Motor neuron (in vitro differentiated cells): ENCODE measurements at regions not wholly inside any gene's neighbourhood (a gene's known extent, or its start where the extent isn't known, plus 50 kb on each side); places are given as distances from the start of the nearest gene placed in this dataset.

ENCODE experiments used
- ATAC-seq, 8 experiments: fragments of 200-7000 bp; cut with Tn5 transposase; replicated peaks in 6 of 8; 2 replicates each; pipeline ENCODE4 v1.8.0; 2021; ENCODE audit warnings: mild to moderate bottlenecking in 8 of 8, moderate library complexity in 8 of 8
- H3K27ac ChIP-seq, 2 donors: fragments of 250-450 bp; sonication (Bioruptor Pico); 2 replicates each; pipeline ENCODE4 v1.9.0; 2021; ENCODE audit warnings: antibody characterized with exemption in 2 of 2, mild to moderate bottlenecking in 2 of 2, moderate library complexity in 1 of 2
- H3K4me1 ChIP-seq, 2 donors: fragments of 250-450 bp; sonication (Bioruptor Pico); replicated peaks in 1 of 2; 2 replicates each; pipeline ENCODE4 v1.6.1; 2021; ENCODE audit warnings: antibody characterized with exemption in 2 of 2, mild to moderate bottlenecking in 2 of 2, moderate library complexity in 1 of 2
- H3K4me3 ChIP-seq, 5 donors: fragments of 250-450 bp; sonication (Bioruptor Pico); 2 replicates each; pipeline ENCODE4 v1.9.0; 2021; ENCODE audit warnings: antibody characterized with exemption in 5 of 5, mild to moderate bottlenecking in 5 of 5, moderate library complexity in 4 of 5
- WGBS, 10 experiments: fragments of 450-650 bp; shearing (Covaris generic); methylation state at CpG; one replicate each; pipeline ENCODE4 v1.0.0; 2022; 5-methylcytosine and 5-hydroxymethylcytosine counted together
- in situ Hi-C, 9 experiments: fragments of 400-800 bp; cut with MboI; loops; one replicate each; pipeline ENCODE4 v1.15.0; 2021; ENCODE audit warnings: low sequenced_read_pairs in 9 of 9, low pct_unique_long_range_greater_than_20kb in 2 of 9; ENCODE audit not compliant: unreplicated experiment in 9 of 9

DNA sequence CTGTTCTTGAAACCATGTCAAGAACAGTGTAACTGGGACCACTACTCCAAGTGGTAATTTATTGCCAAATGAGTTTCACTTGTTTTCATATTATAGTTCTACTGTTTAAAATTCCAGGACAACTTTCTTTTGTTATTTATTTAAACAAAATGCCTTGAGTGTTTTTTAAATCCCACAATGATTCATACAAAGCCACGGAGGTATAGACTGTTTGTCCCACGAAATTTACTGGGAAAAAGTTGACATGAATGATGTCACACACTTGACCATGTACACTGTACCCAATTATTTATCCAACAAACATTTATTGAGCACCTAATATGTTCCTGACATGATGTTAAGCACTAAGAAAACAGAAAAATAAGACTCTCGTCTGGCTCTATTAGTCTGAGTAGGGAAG, 243.9 kb upstream of the SIX2 start:
- in situ Hi-C loops: no loop called here
- Histone ChIP-seq H3K4me1 (peaks cover 18 to 19% of the 10 kb centered on the region in 2 donors), H3K27ac (no peak overlapping the region), H3K4me3 (no peak overlapping the region)
- ATAC-seq: no peak
- 29 to 100% (median 72%) methylated on average over 1 to 3 of the region's 3 CpGs for WGBS, 10 experiments

GRCh38 chr2:45250176-45250575, 240.9 kb upstream of the SIX2 start:
- ATAC-seq: no peak
- no peak overlapping the region for H3K4me3 ChIP-seq
- H3K4me1 ChIP-seq: no peaks in the 10 kb centered on the region
- in situ Hi-C loops: no loop called here
- H3K27ac ChIP-seq: no peak overlapping the region

- WGBS, 10 experiments: 63 to 100% (median 92%) methylated on average over 1 to 3 of the region's 4 CpGs; no CpG with 5 or more reads in 2 of the 10 experiments
- Histone ChIP-seq H3K4me3 (no peak overlapping the region), H3K4me1 (peaks cover 0 to under 1% of the 10 kb centered on the region in 2 donors), H3K27ac (no peak overlapping the region)
- in situ Hi-C loops: no loop called here
- no peak for ATAC-seq
These were observed 239.0 kb upstream of the SIX2 start for GRCh38 chr2:45248214-45248613.

DNA sequence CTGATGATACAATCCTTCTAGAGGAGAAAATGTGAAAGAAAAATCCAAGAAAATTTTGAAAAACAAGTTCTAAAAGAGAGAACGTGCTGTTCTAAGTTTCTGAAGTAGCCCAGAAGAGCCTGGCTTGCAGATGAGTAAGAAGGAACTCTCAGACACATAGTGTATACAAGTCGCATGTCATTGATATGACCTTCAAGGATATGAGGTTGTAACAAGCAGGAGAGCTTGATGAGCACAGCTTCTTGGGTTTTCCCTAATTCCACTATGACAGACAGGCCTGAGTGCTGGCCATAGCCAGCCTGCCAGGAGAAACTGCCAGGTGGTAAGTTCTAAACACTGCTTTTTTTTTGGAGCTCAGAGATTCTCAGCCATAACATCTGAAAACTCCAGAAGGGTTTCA, 235.7 kb upstream of the SIX2 start:
- H3K4me3 ChIP-seq: no peak overlapping the region
- H3K27ac ChIP-seq: no peak overlapping the region
- peaks cover 12 to 25% of the 10 kb centered on the region in 2 donors for H3K4me1 ChIP-seq
- in situ Hi-C loops: no loop called here
- ATAC-seq: no peak
- 17 to 100% (median 74%) methylated on average over 1 to 2 of the region's 2 CpGs; no CpG with 5 or more reads in 2 of the 10 experiments for WGBS, 10 experiments

GRCh38 chr2:45242161-45242741, 233.0 kb upstream of the SIX2 start:
- Histone ChIP-seq H3K4me3 (no peak overlapping the region), H3K4me1 (peaks cover 12 to 25% of the 10 kb centered on the region in 2 donors), H3K27ac (no peak overlapping the region)
- in situ Hi-C loops: no loop called here
- peak in 5 of 8 experiments; percentile 93 to 99 (median 99) for ATAC-seq
- 6 to 54% (median 43%) methylated on average over 1 to 6 of the region's 6 CpGs; no CpG with 5 or more reads in 1 of the 10 experiments for WGBS, 10 experiments

GRCh38 chr2:45241061-45241561, 231.9 kb upstream of the SIX2 start:
- in situ Hi-C loops: no loop called here
- no peak for ATAC-seq
- Histone ChIP-seq H3K27ac (no peak overlapping the region), H3K4me1 (peaks cover 12 to 25% of the 10 kb centered on the region in 2 donors), H3K4me3 (no peak overlapping the region)
- WGBS, 10 experiments: 0 to 100% (median 90%) methylated on average over 1 to 3 of the region's 3 CpGs; no CpG with 5 or more reads in 1 of the 10 experiments

- in situ Hi-C loops: no loop called here
- 10 to 96% (median 80%) methylated on average over 1 to 4 of the region's 6 CpGs; no CpG with 5 or more reads in 1 of the 10 experiments for WGBS, 10 experiments
- H3K4me3 ChIP-seq: no peak overlapping the region
- ATAC-seq: peak in 3 of 8 experiments; percentile 88 to 97 (median 97)
- H3K27ac ChIP-seq: no peak overlapping the region
- H3K4me1 ChIP-seq: peaks cover 12 to 23% of the 10 kb centered on the region in 2 donors
These were observed 228.7 kb upstream of the SIX2 start for GRCh38 chr2:45237850-45238542.

GRCh38 chr2:45237128-45237527, 227.9 kb upstream of the SIX2 start:
- Histone ChIP-seq H3K27ac (no peak overlapping the region), H3K4me3 (no peak overlapping the region), H3K4me1 (peaks cover 3 to 14% of the 10 kb centered on the region in 2 donors)
- no peak for ATAC-seq
- in situ Hi-C loops: no loop called here
- WGBS, 10 experiments: 73 to 100% (median 91%) methylated on average over 1 to 8 of the region's 9 CpGs; no CpG with 5 or more reads in 2 of the 10 experiments

DNA sequence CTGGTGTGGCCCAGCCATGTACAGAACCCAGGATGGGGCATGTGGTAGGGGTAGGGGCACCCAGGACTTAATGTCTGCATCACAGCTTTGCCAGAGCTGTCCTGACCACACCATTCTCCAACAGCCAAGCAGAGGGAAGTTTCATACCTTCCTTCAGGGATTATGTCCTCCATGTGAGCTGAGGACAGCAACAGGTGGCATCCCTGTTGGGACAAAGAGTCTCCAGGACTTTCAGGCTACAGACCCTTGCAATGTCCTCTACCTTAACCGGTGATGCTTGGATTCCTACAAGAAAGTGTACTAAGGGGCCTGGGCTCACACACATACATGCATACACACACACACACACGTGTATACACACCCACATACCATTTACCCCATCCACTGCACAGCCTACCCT, 227.0 kb upstream of the SIX2 start:
- in situ Hi-C loops: no loop called here
- no peak overlapping the region for H3K27ac ChIP-seq
- no peak overlapping the region for H3K4me3 ChIP-seq
- H3K4me1 ChIP-seq: peaks cover 0 to 6% of the 10 kb centered on the region in 2 donors
- 0 to 100% (median 75%) methylated on average over 1 to 2 of the region's 2 CpGs; no CpG with 5 or more reads in 7 of the 10 experiments for WGBS, 10 experiments
- ATAC-seq: no peak

- Histone ChIP-seq H3K4me3 (no peak overlapping the region), H3K4me1 (no peaks in the 10 kb centered on the region), H3K27ac (no peak overlapping the region)
- WGBS, 10 experiments: 50 to 100% (median 82%) methylated on average over 1 to 3 of the region's 3 CpGs
- ATAC-seq: no peak
- in situ Hi-C loops: no loop called here
These were observed 224.0 kb upstream of the SIX2 start for GRCh38 chr2:45233301-45233700.

DNA sequence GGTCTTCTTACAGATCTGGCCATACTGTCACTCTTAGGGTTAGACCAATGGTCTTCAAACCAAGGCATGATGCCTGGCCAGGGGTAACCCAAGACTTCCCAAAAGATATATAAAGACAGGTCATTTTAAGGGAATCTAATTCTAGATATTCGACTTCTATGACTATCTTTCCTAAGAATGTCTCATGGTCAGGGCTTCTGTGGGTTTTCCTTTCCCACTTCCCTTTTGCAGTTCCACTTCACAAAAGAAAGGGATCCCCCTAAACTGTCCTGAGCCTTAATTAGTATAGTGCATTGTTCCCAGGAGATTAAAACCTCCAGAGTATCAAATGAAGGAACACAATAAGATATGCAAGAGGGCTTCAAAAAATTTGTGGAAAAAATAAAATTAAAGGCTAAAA, 223.6 kb upstream of the SIX2 start:
- in situ Hi-C loops: no loop called here
- no peak overlapping the region for H3K27ac ChIP-seq
- WGBS, 10 experiments: 0 to 67% (median 54%) methylated on average over 1 of the region's 1 CpG; no CpG with 5 or more reads in 4 of the 10 experiments
- H3K4me3 ChIP-seq: no peak overlapping the region
- H3K4me1 ChIP-seq: no peaks in the 10 kb centered on the region
- no peak for ATAC-seq

- ATAC-seq: peak in 1 of 8 experiments; percentile 17
- WGBS, 10 experiments: 14 to 100% (median 64%) methylated on average over 1 of the region's 1 CpG; no CpG with 5 or more reads in 6 of the 10 experiments
- in situ Hi-C loops: no loop called here
- Histone ChIP-seq H3K27ac (no peak overlapping the region), H3K4me3 (no peak overlapping the region), H3K4me1 (no peaks in the 10 kb centered on the region)
These were observed 220.2 kb upstream of the SIX2 start for GRCh38 chr2:45229411-45229810.

- Histone ChIP-seq H3K4me3 (no peak overlapping the region), H3K4me1 (no peaks in the 10 kb centered on the region), H3K27ac (no peak overlapping the region)
- 33 to 81% (median 60%) methylated on average over 1 to 3 of the region's 3 CpGs; no CpG with 5 or more reads in 3 of the 10 experiments for WGBS, 10 experiments
- in situ Hi-C loops: no loop called here
- ATAC-seq: no peak
These were observed 218.1 kb upstream of the SIX2 start for GRCh38 chr2:45227347-45227746.
